Cerebellar nuclear complex (tissue), 1 donor: ENCODE measurements at regions not wholly inside any gene's neighbourhood (a gene's known extent, or its start where the extent isn't known, plus 50 kb on each side); places are given as distances from the start of the nearest gene placed in this dataset.
"Not testable (repeated sequence)": the region's sequence is repeated elsewhere in the genome, so short reads cannot be mapped to it uniquely, and the experiment has no call there.

Experiments used
- DNase-seq, 2 experiments: peaks; one replicate each; lab custom pipeline; 2025; lab: John Stamatoyannopoulos, UW

DNA sequence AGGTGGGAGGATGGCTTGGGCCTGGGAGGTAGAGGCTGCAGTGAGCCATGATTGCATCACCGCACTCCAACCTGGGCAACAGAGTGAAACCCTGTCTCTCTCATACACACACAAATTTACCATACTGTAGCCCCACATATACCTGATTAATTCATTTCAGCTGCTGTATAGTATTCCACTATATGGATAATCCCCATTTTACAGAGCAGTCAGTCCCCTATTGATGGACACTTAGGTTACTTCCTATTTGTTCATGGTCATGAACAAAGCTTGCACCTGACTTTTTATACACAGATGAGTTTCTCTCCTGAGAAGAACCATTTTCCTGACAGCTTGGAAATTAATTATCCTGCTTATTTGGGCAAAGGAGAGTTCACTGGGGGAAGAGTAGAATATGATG is 59.2 kb downstream of the EMX2 start:
- DNase-seq = no peak

DNA sequence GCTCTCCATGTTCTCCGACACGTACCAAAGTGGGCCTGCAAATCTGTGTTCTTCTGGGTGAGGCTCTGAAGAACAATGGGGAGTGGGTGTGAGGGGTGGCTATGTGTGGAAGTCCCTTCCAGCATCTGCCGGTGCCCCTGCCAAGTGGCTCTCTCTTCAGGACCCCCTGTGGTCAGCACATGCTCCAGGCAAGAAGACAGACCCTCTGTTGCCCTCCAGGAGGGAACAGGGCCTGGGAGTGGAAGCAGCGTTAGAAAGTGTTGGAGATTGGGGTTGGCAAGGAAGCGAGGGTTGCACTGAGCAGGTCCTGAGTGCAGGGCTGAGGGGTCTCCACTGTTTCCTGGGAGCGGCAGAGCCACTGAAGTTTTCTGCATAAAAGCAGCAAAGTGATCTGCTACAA is 60.5 kb downstream of the EMX2 start:
- DNase-seq = no peak

DNA sequence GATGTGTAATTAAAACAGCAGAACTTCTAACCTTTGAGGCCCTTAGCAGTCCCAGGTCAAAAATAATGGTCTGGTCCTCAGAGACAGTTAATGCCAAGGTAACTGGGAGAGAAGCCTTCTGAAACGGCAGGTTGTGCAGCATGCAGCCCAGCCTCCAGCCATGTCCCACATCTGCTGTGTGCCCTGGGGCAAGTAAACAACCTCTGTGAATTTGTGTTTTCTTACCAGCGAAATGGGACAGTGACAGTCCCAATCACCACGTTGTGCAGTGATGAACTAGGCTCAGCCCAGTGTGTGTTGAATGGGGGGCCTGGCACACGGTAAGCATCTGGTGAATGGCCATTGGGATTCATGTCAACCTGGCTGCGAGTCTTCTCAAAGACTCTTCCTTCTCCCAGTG is 61.2 kb downstream of the EMX2 start:
- no peak for DNase-seq

DNA sequence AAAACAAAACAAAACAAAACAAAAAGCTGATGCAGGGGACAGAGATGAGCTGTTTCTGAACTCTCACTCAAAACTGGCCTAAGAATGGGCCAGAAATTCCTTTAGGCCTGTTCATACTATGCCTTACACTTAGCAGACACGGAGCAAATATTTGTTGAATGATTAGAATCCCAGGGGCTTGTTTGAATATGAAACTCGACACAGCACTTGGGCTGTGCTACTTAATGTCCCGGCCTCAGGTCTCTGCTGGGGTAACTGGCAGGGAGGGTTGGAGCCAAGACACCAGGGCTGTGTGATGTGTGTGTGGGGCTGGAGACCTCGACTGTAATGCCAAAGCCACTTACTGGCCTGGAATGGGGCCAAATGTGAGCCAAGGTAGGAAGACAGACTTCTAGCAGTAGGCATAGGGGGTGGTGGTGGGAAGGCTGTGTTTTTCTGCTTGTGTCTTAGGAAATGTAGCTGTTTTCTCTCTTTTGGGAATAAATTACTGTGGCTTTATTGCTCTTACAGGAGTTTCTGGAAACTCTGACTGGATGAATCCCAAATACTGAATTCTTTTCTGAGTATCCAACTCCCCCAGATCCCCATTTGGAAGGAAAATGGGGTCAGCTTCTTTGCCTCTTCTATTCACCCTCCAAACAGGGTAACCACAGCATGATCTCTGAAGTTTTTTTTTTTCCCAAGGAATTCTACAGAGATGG is 66.7 kb downstream of the EMX2 start:
- no peak for DNase-seq

DNA sequence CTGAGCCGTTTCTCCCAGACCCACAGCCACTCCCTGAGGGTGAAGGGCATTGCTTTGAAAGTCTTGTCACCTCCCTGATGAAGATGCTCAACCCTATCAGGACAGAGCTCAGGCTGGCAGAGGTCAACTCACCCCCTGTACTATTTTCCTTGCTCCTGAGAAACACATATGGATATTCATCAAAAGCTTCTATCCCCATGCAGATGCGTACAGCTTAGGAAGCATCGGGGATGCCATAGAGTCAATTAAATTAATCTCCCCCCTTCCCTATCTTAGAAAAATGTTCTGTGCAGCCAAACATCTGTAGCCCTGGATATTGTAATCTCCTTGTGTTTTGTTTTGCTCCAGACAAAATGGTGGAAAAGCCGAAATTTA is 67.2 kb downstream of the EMX2 start:
- no peak for DNase-seq

DNA sequence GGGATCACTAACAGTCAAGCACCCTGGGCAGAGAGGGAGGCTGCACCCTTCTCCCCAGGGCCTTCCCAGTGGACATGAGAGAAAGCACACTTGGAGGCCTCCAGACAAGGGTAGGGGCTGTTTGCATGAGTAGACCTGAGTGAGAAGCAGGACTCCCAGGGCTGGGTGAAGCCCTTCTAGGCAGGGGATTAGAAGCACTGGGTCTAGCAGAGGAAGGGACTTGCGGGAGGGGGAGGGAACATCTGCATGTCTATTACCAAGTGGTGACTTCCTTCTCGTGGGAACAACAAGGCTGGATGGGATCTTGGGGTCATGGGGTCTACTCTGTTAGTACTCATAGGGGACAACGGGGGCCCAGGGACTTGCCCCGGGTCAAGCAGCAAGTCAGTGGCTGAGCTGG is 67.8 kb downstream of the EMX2 start:
- DNase-seq = no peak

DNA sequence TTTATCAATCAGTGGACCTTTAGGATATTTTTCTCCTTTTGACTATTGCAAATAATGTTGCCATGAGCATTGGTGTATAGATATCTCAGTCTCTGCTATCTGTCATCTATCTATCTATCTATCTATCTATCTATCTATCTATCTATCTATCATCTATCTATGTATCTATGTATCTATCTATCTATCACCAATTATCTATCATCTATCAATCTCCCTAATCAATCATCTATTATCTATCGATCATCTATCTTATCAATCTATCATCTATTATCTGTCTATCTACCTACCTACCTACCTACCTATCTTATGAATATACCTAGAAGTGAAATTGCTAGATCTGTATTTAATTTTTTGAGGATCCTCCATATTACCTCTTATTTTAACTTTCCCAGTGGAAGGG is 69.6 kb downstream of the EMX2 start:
- DNase-seq = no peak

DNA sequence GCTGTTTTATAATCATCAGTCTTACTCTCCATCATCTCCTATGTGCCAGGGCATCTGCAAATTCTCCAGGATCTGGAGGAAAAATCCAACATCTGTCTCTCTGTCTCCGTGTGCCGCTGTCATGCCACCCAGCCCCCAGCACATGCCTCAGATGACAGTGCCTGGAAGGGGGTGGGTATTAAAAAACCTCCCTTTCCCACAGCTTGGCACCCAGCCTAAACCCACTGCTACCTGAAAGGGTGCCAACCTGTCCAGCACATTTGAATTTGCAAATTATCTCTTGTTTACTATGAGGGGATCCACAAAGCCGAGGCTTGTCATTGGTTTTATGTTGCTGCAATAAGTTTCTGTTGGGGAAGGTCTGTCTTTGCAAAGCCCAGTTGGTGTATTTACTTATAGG is 73.1 kb downstream of the EMX2 start:
- DNase-seq = no peak

DNA sequence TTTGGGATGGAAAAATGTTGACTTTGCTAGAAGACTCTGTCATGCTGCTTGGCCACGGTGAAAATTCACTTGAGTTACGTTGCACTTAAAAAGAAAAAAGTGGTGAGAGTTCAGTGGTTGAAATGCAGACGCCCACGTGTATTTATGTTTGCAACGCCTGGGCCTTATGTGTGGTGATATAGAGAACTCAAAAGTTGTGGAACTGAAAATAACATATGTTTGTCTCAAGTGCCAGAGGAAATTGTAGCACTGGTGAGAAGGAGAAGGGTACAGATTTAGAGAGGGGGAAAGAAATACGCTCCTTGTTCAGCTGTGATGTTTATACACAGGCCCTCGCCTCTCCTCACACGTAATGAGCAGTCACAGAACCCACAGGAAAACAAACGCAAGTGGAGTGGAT is 73.6 kb downstream of the EMX2 start:
- no peak for DNase-seq

DNA sequence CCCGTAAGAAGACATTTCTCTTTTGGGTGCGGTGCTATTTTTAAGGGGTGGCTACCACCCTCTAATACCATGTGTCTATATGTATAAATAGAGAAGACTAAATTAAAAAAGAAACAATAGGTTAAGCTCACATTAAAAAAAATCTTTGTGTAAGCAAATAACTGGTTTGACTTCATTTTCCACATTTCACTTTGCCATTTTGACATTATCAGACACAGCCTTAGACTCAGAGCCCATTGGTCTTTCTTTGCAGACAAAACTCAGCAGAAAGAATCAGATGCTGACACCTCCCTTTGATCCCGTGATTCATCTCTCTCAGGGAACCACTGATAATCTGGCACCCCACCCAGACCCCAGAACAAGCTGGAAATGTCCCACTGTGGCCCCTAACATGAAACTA is 74.5 kb downstream of the EMX2 start:
- no peak for DNase-seq

DNA sequence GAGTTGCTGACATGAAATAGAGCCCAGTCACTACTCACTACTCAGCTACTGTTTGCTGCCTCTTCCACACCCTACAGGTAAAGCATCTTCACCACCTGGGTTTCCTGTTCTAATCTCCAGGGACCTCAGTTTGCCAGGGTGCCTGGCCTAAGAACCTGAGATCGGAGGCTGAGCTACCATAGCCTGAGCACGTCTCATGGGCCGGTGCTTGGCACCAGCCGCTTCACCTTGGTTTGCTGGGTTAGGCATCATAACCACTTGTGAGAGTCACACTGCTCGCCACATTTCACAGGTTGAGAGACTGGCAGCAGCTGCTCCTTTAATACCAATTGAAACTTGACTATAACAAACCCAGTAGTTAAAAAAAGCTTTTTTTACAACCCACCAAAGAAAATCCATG is 75.1 kb downstream of the EMX2 start:
- no peak for DNase-seq

DNA sequence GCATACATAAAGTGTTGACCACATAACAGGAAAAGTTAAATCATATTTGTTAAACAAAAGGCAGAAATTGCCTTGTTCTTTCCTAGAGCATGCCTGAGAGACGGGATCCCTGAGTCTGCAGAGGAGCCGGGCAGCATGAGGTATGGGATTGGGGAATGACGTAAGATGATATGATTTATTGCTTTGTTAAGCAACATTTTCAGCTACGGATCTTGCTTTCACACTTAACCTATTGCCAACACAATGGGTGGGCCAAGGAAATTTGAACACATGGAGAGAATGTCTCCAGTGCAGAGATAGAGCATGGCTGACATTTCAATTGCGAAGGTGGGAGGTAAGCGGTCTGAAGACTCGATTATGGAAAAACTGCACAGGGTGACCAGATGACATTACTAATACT is 76.7 kb downstream of the EMX2 start:
- DNase-seq = no peak

DNA sequence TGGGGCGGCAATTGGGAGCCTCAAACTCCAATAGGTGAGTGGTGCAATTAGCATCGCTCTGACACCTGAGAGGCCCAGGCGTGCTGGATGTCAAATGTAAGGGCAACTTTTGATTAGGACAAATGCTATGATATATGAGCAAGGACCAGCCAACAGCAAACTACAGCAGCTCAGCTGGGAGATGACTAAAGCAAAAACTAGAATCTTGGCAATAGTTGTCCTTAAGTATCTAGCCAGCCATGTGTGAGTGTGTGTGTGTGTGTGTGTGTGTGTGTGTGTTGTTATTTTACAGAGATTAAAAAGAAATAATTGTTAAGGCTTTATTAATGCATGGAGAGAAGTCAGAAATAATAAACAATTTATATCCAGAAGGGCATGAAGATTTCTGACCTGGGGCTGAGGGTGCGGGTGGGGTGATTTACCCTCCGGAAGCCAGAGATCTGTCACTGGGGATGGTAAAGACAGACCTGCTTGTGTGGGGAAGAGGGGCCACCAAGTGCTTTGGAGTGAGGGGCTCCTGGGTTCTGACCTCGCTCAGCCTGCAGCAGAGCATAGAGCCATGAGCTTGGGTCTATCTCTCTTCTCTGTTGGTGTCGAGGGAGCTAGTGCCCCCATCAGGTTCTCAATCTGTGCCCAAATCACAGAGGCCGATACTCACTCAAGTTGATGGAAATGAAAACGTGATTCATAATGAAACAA is 77.3 kb downstream of the EMX2 start:
- DNase-seq = no peak

DNA sequence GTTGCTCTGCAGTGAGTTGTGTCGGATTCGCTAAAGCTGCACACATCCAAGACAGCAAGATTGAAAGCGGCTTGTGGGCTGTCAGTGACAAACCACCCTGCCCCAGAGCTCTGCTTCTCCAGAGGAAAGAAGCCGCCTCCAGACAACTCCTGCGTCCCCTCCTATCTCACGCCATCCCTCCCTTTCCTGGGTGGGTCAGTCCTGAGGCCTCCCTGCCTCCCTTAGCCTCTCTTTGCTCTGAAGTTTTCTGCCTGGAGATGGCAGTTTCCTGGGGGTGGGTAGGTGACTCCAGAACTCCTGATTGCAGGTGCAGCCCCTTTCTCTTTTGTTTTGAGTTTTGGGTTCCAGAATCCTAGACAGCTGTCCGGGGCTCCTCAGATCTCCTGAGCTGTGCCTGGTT is 78.7 kb downstream of the EMX2 start:
- no peak for DNase-seq

DNA sequence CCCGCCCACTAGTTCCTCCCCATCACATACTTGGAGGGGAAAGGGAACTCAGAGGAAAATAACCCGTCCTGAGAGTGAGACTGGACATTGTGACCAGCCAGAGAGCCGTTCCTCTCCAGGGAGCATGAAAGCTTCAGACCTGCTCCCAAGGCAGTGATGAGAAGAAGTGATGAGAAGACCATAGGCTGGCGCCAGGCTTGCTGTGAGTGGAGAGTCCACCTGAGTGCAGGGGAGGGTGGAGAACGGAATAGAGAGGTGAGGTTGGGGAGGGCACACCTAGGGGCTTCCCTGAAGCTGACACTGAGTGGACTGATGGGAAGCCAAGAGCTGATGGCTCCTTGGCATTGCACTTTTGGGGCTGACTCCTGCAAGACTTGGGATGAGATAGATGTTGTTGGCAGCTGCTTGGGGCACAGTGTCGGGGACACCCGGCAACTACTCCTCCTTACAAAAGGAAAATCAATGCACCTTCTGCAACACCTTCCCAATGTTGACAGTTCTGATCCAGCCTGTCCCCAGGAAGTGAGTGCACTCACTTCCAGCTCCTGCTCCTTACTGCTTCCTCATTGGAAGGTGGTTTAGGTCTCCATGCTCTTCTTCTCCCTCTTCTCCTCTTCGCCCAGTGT is 79.4 kb downstream of the EMX2 start:
- no peak for DNase-seq

DNA sequence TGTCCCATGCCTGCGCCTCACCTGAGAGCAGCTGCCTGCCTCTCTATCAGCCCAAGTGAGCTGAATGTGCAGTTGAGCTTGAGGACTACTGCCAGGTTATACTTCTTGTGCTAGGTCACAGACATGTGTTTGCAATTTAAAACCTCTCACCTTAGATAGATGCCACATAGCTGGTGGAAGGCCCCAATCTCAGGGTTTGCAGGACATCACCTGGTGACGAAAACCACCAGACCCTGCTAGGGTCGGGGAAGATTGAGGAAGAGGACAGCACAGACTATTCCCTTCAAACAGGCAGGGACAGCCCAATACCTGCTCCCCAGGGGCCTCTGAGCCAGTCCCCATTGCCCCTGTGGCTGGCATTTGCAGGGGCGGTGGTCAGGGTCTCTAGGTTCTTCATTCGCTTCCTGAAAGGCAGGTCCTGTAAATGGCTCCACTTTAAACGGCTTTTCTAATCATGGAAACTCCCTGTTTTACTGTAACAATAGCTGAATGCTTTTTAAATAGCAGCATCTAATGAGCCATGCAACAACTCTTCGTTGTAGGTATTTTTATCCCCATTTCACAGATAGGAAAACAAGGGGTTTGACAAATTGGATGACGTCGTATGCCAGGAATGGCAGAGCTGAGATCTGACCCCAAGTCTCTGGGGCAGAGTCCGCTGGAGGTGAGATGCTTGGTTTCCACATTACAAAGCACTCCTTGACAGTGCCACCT is 80.1 kb downstream of the EMX2 start:
- no peak for DNase-seq

DNA sequence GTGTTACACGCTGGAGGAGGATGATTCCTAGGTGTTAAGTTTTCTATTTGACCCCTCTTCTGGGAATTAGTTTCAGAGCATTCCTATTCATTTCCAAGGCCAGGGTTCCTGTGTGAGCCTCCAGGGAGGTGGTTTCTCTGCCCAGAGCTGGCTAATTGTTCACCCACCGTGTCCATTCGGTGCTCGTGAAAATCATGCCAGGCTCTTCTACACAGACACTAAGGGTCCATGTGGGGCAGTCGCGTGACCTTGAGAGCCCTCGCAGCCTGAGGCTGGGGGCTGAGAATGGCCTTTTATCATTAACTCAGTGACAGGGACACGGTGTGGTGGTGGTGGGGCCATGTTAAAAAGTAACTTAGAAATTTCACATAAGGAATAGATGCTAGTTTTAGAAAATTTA is 83.7 kb downstream of the EMX2 start:
- DNase-seq = no peak

DNA sequence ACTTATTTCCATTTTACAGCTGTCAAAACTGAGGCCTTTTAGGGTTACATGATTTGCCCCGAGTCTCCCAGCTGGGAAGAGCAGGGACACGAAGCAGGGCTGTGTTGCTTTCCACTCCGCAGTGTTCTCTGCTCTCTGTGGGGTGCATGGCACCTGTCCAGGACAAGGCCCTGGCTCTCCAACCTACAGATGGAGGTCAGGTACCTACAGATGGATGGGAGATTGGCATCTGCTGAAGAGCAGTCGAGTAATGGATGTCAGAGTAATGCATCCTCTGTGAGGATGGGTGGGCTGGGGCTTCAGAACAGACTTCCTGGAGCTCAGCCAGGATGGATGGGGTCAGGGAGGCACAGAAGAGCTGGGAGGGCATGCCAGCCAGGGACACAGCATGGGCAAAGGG is 85.0 kb downstream of the EMX2 start:
- DNase-seq = no peak

DNA sequence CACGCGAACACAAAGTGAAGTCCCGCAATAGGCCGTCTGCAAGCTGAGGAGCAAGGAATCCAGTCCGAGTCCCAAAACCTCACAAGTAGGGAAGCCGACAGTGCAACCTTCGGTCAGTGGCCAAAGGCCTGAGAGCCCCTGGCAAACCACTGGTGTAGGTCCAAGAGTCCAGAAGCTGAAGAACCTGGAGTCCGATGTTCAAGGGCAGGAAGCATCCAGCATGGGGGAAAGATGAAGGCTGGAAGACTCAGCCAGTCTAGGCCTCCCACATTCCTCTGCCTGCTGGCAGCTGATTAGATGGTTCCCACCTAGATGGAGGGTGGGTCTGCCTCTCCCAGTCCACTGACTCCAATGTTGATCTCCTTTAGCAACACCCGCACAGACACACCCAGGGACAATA is 87.2 kb downstream of the EMX2 start:
- DNase-seq = not testable (repeated sequence)

DNA sequence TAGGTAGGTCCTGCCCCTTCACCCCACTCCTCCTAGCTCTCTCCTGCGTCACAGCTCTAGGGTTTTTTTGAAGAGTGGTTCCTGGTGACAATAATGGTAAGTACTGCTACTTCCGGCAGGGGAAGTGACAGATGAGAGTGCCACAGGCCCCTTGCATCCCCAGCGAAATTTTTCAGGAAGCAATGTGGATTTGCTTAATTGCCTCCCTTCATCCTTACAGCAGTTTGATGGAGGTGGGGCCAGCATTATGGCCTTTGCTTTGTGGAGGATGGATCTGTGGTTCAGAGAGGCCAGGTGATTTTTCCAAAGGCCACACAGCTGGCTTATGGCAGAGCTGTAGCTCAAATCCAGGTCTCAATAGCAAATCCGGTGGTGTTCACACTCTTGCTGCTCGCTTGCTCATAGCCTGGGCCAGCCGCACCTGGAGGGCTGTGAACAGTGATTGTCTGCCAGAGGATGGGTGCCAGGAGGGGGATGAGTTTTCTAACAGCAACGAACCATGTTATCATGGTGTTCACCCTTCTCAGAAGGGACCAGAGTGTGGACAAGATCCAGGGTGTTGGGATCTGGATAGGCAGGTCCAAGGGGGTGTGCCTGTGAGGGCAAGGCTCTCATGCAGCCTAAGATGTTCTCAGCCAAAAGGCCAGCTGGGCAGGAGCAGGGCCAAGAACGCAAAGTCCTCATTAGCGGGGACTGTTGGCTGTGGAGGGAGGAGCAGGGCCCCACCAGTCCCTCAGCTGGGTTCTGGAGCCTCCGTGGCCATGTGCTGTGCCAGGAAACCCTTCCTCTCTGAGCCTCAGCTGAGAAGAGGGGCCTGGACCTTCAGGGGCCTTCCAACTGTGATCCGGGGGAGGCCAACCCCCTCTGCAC is 89.0 kb downstream of the EMX2 start:
- DNase-seq = peak in 1 of 2 experiments; percentile 38

DNA sequence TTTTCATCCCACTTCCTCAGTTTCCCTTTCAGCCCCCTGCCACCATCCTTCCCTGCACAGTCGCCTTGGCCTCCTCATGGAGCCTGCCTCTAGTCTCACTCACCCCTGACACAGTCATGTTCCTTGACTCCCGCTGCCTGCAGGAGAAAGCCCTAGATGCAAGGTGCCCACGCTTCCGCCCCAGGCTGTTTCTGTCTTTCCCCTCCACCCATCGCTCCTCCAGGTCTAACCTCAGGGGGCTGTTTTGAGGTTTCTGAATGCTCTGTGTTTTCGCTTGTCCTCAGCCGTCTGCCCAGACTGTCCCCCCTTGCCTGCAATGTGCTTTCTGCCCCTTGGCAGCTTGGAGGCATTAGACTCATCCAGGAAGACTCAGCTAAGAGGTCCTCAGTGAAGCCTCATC is 89.9 kb downstream of the EMX2 start:
- no peak for DNase-seq

DNA sequence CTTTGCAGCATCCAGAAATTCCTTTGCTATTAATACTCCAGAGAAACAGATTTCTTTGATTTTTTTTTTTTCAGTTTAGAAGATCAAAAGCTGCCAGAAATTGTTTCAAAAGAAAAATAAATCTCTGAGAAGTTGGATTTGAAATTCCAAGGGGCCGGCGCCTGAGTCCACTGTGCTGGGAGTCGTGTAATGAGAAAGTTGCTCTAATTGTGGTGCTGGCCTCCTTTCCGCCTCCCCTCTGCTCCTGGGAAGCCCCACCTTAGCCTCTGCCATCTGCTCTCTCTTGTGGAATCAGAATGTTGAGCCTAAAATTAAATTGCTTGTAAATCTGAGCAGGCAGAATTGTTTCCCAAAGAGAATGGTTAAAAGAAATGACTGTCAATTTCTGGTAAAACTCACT is 93.3 kb downstream of the EMX2 start:
- DNase-seq = peak; percentile 1 to 26
